Tibial nerve (tissue), 4 donors: ENCODE measurements at regions not wholly inside any gene's neighbourhood (a gene's known extent, or its start where the extent isn't known, plus 50 kb on each side); places are given as distances from the start of the nearest gene placed in this dataset.

Source experiments
- CTCF ChIP-seq, 5 experiments: fragments of 200-600 bp in 3 of 5; fragments of 450-650 bp in 2 of 5; sonication (generic) in 3 of 5; IDR thresholded peaks; one replicate each; pipeline ENCODE4 v1.5.1; 2016 to 2019; ENCODE audit warnings: antibody characterized with exemption in 5 of 5, mild to moderate bottlenecking in 3 of 5, moderate library complexity in 2 of 5
- EP300 ChIP-seq, 2 donors: sonication (generic); formaldehyde crosslinking; IDR thresholded peaks; one replicate each; pipeline ENCODE4 v1.6.1; 2017; ENCODE audit warnings: antibody characterized with exemption in 2 of 2, mild to moderate bottlenecking in 1 of 2
- POLR2A ChIP-seq, 2 donors: fragments of 450-650 bp; IDR thresholded peaks; one replicate each; pipeline ENCODE4 v1.6.1; 2017; ENCODE audit warnings: antibody characterized with exemption in 2 of 2, mild to moderate bottlenecking in 2 of 2, moderate library complexity in 2 of 2

DNA sequence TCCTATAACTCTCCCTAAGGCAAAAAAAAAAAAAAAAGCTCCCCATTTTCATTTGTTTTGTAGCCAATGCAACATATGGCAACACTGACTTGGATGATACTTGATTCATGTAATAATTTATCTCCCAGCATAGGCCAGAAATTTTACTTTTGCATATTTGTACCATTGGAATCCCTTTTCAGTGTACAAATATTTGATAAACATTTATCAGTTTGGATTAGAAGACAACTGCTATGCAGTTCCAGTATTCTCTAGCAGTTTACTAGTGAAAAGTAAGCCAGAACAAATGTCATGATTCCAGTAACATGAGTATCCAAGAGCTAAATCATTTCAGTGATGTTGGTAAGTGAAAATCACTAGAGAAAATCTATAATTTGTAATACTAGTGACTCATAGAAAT, 392.3 kb downstream of the CCER1 start:
- TF ChIP-seq CTCF (IDR thresholded peaks at IDR 0.05) (no peak), EP300 (IDR thresholded peaks at IDR 0.05) (no peak), POLR2A (IDR thresholded peaks at IDR 0.05) (no peak)
